ENCODE measurements at regions not wholly inside any gene's neighbourhood (a gene's known extent, or its start where the extent isn't known, plus 50 kb on each side); places are given as distances from the start of the nearest gene placed in this dataset.

- TF ChIP-seq CTCF (conservative IDR thresholded peaks at IDR 0.05 in 1 of 2, IDR thresholded peaks at IDR 0.05 in 1 of 2; ENCODE audit: extremely low read depth in 1 of 2, insufficient read depth in 1 of 2, low read depth in 1 of 2, low read length in 2 of 2), result no peak
- no peak for TF ChIP-seq EZH2 (IDR thresholded peaks at IDR 0.05; ENCODE audit: borderline replicate concordance, low read length)
These were observed 850.8 kb downstream of the EPHA7 start for GRCh38 chr6:92568541-92568940.

Data from mammary epithelial cell (primary cell).